ENCODE measurements at regions not wholly inside any gene's neighbourhood (a gene's known extent, or its start where the extent isn't known, plus 50 kb on each side); places are given as distances from the start of the nearest gene placed in this dataset.
"Not testable (repeated sequence)": the region's sequence is repeated elsewhere in the genome, so short reads cannot be mapped to it uniquely, and the experiment has no call there.

- TF ChIP-seq CTCF (IDR thresholded peaks at IDR 0.05; ENCODE audit: extremely low read depth, low read depth, low read length): no peak
- DNase-seq (ENCODE audit: insufficient read length, low spot score, missing footprints): no peak
- H4K20me1 ChIP-seq (ENCODE audit: insufficient read depth, low read length): peaks cover 2% of the 10 kb centered on the region
- H3K4me2 ChIP-seq (ENCODE audit: insufficient read depth, low read length): no peak overlapping the region
- no peaks in the 10 kb centered on the region for H3K4me1 ChIP-seq (ENCODE audit: insufficient read depth, low read length)
- no peak overlapping the region for H2AFZ ChIP-seq (ENCODE audit: low read length)
- no peaks in the 10 kb centered on the region for H3K36me3 ChIP-seq (ENCODE audit: insufficient read depth, low read length)
- peaks cover 66% of the 10 kb centered on the region for H3K27me3 ChIP-seq (ENCODE audit: insufficient read depth, low read length)
- no peak overlapping the region for H3K27ac ChIP-seq (ENCODE audit: low read depth, low read length)
- H3K4me3 ChIP-seq (ENCODE audit: insufficient read depth, low read length): no peak overlapping the region
- no peaks in the 10 kb centered on the region for H3K79me2 ChIP-seq (ENCODE audit: insufficient read depth, low read length)
- no peaks in the 10 kb centered on the region for H3K9me3 ChIP-seq (ENCODE audit: low read depth, low read length)
These were observed 67.3 kb upstream of the WNT4 start for GRCh38 chr1:22210176-22210575.

GRCh38 chr1:22210636-22211035 is 67.7 kb upstream of the WNT4 start:
- H3K79me2 ChIP-seq (ENCODE audit: insufficient read depth, low read length): no peaks in the 10 kb centered on the region
- no peak for DNase-seq (ENCODE audit: insufficient read length, low spot score, missing footprints)
- H3K36me3 ChIP-seq (ENCODE audit: insufficient read depth, low read length): no peaks in the 10 kb centered on the region
- no peaks in the 10 kb centered on the region for H3K4me1 ChIP-seq (ENCODE audit: insufficient read depth, low read length)
- TF ChIP-seq CTCF (IDR thresholded peaks at IDR 0.05; ENCODE audit: extremely low read depth, low read depth, low read length): no peak
- no peak overlapping the region for H3K4me3 ChIP-seq (ENCODE audit: insufficient read depth, low read length)
- H4K20me1 ChIP-seq (ENCODE audit: insufficient read depth, low read length): peaks cover 2% of the 10 kb centered on the region
- no peak overlapping the region for H2AFZ ChIP-seq (ENCODE audit: low read length)
- H3K4me2 ChIP-seq (ENCODE audit: insufficient read depth, low read length): no peak overlapping the region
- H3K27me3 ChIP-seq (ENCODE audit: insufficient read depth, low read length): peaks cover 63% of the 10 kb centered on the region
- H3K9me3 ChIP-seq (ENCODE audit: low read depth, low read length): no peaks in the 10 kb centered on the region
- no peak overlapping the region for H3K27ac ChIP-seq (ENCODE audit: low read depth, low read length)

GRCh38 chr1:22211459-22211858 is 68.6 kb upstream of the WNT4 start:
- not testable (repeated sequence) for DNase-seq (ENCODE audit: insufficient read length, low spot score, missing footprints); H3K36me3 ChIP-seq (ENCODE audit: insufficient read depth, low read length); H3K4me1 ChIP-seq (ENCODE audit: insufficient read depth, low read length); H3K9me3 ChIP-seq (ENCODE audit: low read depth, low read length); H2AFZ ChIP-seq (ENCODE audit: low read length); H3K27ac ChIP-seq (ENCODE audit: low read depth, low read length); H3K79me2 ChIP-seq (ENCODE audit: insufficient read depth, low read length); H4K20me1 ChIP-seq (ENCODE audit: insufficient read depth, low read length); H3K4me2 ChIP-seq (ENCODE audit: insufficient read depth, low read length); H3K4me3 ChIP-seq (ENCODE audit: insufficient read depth, low read length)
- peaks cover 66% of the 10 kb centered on the region for H3K27me3 ChIP-seq (ENCODE audit: insufficient read depth, low read length)

GRCh38 chr1:22212400-22213233 is 69.7 kb upstream of the WNT4 start:
- H3K27me3 ChIP-seq (ENCODE audit: insufficient read depth, low read length): peaks cover 58% of the 10 kb centered on the region

More at GRCh38 chr1:22212400-22213233, 69.7 kb upstream of the WNT4 start:
- no peak for TF ChIP-seq CTCF (IDR thresholded peaks at IDR 0.05; ENCODE audit: extremely low read depth, low read depth, low read length)
- Histone ChIP-seq H3K79me2 (ENCODE audit: insufficient read depth, low read length) (no peaks in the 10 kb centered on the region), H3K4me1 (ENCODE audit: insufficient read depth, low read length) (no peaks in the 10 kb centered on the region), H3K4me2 (ENCODE audit: insufficient read depth, low read length) (no peak overlapping the region), H3K27ac (ENCODE audit: low read depth, low read length) (no peak overlapping the region), H3K4me3 (ENCODE audit: insufficient read depth, low read length) (no peak overlapping the region), H4K20me1 (ENCODE audit: insufficient read depth, low read length) (no peaks in the 10 kb centered on the region), H3K9me3 (ENCODE audit: low read depth, low read length) (no peaks in the 10 kb centered on the region), H2AFZ (ENCODE audit: low read length) (no peak overlapping the region), H3K36me3 (ENCODE audit: insufficient read depth, low read length) (no peaks in the 10 kb centered on the region)
- DNase-seq (ENCODE audit: insufficient read length, low spot score, missing footprints): no peak

All from osteoblast (primary cell).